HG02970 (cell line): ENCODE measurements at regions not wholly inside any gene's neighbourhood (a gene's known extent, or its start where the extent isn't known, plus 50 kb on each side); places are given as distances from the start of the nearest gene placed in this dataset.

ENCODE experiments used
- ATAC-seq: cut with Tn5 transposase; IDR thresholded peaks from one replicate; pipeline ENCODE4 v1.9.1; 2021; ENCODE audit warnings: mild to moderate bottlenecking, moderate library complexity, moderate number of reproducible peaks; ENCODE audit not compliant: unreplicated experiment, low FRiP score

DNA sequence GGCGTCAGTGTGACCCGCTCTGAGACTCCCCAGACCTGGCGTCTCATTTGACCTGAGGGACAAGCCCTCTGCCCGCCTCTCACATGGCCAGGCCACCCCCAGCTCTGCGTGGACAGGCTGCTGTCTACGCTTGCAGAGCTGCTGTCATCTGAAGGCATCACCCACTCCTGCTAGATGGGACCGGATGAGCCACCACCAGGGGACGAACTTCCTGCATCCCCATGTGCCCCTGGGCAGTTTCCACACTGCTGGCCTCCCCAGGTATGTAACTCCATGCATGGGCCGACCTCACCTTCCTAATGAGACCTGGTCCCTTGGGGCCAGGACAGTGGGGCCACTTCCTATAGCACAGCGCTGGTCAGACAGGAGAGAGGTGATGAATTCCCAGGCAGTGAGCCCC lies 121.5 kb downstream of the PSMG1 start:
- ATAC-seq, result no peak

DNA sequence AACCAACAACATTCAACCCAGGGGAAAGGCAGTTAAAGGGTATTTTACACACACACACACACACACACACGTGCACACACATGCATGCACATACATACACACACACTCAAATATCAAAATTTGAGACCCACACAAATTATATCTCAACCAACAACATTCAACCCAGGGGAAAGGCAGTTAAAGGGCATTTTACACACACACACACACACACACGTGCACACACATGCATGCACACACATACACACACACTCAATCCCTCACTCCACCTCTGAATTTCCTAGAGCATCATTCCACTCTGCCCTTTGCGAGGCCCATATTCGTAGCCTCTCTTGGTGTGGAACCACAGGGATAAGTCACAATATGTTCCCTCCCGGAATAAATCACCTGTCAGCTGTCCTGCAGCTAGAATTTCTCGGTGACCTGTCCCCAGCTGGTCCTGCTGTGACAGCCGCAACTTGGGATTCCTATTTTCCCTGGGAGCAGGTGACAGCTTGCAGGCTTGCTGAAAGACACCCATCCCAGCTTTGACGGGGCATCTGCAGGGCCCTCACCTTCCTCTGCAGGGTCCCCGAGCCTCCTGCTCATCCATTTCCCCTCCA lies 122.7 kb downstream of the PSMG1 start:
- ATAC-seq, result no peak

DNA sequence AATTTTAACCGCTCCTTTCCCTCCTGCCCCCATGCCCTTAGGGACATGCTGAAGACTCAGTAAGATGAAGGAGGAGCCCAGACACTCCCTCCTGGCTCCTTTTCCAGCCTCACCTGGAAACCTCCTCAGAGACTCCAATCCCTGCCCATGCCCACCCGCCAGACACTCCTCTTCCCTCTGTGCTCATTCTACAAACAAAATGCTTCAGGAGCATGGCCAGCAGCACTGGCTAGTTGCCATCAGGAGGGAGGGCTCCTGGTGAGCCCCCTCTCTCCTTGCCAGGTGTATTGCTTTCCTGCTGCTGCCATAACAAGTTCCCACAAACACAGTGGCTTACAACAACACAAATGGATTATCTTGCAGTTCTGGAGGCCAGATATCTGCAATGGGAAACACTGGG lies 126.1 kb downstream of the PSMG1 start:
- ATAC-seq, result no peak

DNA sequence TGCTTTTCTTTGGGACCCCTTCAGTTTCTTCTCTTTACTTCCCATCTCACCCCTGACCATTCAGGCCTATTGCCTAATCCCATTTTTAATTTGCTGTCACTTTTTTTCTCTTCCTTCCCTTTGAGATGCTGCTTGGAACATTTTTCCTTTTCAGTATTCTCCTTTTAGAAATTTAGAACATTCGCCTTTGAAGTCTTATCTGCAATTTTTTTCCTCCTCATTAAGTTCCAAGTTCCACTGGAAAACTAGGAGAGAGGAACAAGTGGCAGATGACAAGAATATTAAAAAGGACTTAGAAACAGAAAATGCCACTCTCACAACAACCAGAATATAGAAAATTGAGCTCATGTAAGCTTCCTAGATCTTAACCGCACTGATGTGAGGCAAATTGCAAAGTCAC lies 126.6 kb downstream of the PSMG1 start:
- ATAC-seq, result no peak

DNA sequence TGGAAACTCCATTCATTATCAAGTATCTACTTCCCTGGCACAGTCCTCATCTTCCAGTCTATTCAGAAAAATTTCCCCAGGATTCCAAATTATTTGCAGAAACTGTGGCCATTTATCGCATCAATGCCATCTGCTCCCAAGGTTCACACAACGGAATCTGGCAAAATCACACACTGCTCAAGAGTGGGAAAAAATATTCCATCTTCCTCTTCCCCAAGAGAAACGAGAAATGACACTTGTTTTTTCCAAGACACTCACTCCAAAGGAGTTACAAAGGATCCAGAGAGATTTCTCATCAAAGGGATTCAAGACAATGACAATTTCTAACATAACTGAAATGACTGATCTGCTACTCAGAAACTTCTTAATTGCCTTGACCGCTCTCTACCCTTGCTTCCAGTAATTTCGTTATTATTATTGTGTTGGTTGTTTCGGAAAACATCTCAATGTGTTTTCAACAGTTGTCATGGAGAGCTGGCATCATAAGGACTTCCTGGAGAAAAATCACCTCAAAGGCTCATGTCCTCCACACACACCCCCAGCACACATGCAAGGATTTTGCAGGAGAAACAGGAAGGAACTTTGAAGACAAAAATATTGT lies 128.0 kb downstream of the PSMG1 start:
- ATAC-seq, result no peak

DNA sequence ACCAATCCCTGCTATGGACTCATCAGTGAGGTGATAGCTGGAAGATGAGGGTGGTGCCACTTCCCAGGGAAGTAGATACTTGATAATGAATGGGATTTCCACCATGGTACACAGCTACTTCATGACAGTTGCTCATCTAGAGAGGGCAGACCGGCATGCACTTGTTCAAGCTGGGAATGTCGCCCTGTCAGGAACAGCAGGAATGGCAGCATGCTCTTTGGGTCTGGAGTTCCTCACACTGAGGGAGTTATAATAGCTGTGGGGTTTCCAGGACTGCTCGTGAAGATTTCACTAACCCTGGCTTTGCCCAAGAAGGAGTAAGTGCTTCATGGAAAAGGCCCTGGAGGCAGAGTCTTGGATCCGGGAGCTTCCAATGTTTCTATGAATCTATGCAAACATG lies 129.2 kb downstream of the PSMG1 start:
- no peak for ATAC-seq

DNA sequence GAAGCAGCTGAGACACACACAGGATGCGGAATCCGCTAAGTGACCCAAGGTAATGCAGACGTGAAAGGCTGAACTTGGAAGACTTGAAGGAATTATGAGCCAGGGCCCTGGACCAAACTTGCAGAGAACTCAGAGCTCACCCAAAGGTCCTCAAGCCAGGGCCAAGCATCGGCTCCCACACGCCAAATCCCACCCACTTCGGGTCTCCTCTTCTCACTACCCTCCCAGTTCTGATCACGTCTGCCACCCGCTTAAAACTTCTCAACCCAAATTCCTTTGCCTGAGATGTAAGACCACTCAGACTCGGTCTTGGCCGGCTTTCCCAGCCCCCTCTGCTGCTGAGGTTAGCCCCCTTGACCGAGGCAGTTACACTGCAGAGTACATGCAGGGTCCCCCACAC lies 130.1 kb downstream of the PSMG1 start:
- no peak for ATAC-seq

DNA sequence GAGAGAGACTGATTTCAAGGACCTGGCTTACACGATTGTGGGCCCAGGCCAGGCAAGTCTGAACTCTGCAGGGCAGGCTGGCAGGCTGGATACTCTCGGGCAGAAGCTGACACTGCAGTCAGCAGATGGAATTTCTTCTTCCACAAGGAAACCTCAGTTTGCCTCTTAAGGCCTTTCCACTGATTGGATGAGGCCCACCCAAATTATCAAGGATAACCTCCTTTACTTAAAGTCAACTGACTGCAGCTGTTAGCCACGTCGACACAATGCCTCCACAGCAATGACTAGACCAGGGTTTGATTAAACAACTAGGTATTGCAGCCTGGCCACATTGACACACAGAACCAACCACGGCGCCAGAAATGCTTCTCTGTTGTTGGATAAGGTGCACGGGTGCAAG lies 130.5 kb downstream of the PSMG1 start:
- no peak for ATAC-seq

DNA sequence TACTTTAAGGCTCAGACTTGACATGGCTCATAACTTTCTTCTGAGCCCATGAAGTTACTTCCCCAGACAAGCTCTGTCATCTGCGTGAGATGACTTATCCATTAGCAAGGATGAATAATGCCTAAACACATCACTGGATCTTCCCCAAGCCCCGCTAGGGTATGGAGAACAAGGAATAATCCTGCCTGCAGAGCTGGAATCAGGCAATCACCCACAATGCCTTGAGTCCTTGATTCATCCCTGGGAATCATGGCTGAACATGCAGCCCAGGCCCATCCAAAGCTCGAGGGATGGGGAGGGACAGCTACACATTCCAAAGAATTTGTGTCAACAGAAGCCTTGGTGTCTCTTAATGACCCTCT lies 131.7 kb downstream of the PSMG1 start:
- ATAC-seq, result no peak

DNA sequence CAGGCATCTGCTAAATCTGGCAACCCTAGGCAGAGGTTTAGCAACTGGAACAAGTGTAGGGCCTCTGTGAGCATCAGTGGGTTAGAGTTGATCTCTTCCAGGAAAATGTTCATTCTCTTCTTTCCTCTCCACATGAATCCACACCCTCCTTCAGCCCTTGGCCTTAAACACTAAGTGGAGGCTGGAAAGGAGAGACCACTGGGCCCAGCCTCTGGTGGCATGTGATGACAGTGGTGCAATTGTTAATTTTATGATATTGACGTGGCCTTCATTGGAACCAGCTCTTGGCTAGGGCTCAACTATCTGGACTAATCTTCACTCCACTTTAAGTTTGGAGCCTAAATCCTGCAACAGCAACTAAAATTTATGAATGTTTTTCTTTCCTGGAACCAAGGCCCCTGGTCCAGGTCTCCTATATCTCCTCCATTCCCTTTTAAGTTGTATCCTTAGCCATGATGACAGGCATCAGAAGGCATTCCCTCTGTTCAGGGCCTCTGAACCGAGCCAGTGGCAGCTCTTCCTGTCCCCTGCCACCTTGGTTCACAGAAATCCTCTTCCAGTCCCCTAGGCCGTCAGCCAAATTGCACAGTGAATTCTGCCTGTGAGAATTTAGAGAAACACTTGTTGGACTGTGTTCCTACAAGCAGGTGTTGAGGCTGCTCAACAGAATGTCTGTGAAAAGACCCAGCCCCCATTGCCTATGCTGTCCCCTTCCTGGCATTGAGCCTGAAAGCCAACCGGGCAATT lies 132.2 kb downstream of the PSMG1 start:
- no peak for ATAC-seq

DNA sequence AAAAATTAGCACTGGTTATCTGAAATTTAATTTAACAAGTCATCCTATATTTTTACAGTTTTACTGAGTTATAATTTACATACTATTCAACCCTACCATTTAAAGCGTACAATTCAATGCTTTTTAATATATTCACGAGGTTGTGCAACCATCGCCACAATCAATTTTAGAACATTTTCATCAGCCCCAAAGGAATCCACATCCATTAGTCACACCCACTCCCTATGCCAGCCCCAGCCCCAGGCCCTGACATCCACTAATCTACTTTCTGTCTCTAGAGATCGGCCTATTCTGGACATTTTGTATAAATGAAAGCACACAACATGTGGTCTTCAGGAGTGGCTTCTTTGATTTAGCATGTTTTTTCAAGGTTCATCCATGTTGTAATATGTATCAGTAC lies 134.7 kb downstream of the PSMG1 start:
- no peak for ATAC-seq

DNA sequence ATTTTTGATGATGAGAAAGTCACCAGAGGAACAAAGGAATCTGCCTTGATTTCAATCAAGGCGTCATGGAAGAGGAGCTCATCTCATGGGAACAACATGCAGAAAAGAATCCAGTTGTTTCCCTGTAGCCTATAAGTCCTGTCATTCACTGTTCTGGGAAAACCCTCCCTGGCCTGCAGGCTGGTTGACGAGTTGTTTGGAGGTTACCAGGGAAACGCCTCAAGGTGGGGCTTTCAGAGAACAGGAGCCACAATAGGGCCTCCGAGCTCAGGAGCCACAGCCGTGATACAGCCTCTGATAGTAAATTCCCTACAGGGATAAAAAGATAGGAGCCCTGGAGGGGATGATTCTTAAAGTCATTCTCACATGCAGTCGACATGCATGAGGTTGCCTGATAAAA lies 135.2 kb downstream of the PSMG1 start:
- no peak for ATAC-seq

DNA sequence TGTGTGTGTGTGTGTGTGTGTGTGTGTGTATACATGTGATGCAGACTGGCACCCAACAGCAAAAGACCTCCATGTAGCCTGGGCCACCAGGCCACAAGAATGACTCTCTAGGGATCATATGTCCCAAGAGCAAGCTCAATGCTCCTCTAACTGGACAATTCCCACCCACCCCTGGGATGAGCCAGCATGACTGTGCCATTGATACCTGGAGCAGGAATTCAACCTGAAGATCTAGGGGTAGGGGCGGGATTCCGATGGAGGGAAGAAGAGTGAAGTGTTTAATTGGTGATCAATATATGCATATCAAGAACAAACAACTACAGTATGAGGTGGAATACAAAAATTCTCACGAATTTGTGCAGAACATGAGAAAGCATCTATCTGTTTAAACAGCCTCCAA lies 136.2 kb downstream of the PSMG1 start:
- no peak for ATAC-seq

DNA sequence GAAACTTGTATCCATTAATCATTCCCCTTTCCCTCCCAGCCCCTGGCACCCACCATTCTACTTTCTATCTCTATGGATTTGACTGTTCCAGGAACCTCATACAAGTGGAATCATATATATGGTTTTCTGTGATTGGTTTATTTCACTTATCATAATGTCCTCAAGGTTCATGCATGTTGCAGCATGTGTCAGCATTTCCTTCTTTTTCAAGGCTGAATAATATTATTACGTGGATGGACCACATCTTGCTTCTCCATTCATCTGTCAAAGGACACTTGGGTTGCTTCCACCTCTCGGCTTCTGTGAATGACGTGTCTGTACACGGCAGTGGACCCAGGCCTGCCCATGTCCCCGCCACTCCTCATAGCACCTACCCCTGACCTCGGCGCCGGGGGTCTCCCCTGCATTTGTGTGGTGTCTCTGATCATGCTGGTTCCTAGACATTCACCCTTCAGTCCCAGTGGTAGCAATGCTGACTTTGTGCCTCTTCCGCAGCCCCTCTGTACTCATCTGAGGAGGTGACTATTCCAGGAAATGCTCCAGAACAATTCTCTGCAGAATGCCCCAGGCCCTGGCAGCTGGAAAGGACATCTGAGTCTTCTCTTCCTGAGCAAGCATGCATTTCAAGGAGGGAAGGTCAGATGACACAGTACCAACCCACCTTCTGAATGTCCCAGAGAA lies 136.9 kb downstream of the PSMG1 start:
- no peak for ATAC-seq

DNA sequence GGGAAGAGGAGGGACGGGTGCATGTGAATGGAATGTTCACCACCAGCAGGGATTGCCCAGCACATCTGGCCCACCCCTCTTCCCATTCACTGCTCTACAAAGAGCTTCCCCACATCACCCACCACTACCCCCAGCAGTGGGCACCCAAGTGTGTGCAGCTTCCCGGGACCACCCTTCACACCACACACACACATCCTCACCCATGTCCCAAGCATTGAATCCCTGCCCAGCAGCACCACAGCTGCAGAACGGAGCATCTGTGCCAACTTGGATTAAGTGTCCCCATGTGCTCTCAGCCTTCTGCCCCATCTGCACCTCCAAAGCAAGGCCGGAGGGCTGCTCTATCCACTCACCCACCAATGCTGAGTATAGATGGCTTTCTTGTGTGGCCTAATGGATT lies 141.4 kb downstream of the PSMG1 start:
- no peak for ATAC-seq

DNA sequence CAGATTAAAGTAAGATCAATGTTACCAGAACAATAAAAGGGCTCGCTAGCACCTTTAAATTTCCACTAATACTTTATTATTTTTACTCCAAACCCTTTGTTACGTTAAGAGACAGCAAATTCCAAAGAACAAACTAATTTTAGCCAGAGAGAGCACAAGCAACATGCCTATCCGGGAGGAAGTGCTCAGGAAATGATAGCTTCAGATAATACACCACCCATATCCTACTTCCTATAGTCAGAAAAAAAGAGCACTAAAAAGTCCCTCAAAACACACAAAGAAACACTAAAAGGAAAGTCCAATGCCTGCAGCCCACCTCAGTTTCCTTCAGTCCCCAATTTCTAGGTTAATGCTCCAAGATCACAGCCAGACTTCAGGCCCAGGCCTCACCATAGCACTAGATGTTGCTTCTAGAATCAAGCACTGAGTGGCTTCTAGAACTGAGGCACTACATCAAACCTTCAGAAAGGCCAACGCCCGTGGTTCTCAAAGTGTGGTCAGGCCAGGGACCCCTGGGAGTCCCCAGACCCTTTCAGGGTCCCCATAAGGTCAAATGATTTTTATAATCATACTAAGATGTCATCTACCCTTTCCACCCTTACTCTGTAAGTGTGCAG lies 142.6 kb downstream of the PSMG1 start:
- ATAC-seq, result no peak

DNA sequence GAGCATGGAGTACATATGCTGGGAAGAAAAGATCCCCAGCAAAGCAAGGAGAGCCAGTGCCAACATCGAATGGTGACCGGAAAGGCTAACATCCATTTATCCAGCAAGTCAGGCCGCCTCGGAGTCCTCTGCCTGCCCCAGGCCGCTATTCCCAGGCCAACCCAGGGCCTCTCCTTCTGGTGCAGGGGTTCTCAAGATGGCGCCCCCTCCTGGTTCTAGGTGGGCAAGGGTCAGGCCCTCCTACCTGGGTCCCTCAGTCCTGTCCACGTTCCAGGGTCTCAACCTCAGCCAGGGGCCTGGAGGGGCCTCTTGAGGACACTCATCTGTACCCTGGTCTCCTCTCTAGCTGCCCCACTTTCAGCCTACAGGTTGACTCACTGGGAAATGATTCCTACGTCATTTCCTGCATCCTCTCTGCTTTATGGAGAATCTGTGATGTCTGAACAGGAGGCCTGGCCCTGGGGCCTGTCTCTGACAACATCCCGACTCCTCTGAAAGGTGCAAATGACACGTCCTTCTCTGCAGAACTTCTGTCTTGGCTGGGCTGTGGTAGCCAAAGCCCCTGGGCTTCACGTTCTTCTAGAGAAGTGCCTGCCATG lies 145.3 kb downstream of the PSMG1 start:
- ATAC-seq, result no peak

DNA sequence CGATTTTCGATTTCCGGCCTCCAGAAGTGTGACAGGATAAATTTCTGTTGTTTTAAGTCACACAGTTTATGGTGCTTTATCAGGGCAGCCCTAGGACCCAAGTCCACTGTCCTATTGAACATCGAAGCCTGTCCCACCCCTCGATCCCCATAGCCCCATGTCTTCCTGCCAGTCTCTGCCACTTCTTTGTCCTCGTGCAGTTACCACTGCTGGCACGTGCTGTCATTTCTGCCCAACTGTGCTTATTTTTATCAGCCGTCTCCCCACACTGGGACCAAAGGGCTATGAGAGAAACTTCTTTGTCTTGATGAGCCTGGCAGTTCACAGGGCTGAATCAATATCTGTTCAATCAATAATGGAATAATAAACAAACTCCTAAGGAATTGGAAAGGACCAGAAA lies 146.7 kb downstream of the PSMG1 start:
- ATAC-seq, result no peak

DNA sequence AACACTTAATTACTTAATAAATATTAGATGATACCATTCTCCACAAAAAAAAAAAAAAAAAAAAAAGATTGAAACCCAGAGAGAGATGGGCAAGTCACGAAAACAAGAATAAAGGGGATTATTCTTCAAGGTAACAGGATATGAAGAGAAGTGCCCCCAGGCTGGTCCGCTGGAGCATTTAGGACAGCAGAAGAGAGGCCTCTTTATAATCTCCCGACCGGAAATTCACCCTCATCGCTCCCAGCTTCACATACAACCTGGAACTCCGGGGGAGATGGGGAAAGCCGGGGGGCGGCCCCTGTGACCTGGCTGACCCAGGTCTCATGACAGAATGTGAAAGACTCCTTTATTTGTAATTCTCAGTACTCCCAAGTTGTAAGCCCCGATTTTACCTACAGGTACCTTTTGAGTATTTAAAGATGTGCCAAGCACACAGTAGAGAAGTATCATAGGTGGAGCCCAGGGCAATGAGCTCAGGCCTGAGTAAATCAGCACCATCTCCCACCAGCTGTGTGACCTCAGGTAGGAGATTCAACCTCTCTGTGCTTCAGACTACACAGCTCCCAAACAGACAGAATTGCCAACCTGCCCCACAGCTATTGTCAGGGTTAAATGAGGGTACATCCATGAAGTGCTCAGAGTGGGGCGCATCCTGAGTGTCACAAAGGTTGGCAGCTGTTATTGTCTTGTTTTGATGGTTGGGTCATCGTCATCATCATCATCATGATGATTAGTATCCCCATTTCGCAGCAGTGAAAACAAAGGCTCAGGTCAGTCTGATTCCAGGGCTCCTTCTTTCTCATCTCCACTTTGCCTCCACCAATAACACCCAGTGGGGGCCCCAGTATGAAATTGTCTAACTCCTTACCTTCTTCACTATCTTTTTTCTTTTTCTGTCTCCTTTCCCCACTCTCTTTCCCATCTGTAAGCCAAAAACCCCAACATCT lies 148.4 kb downstream of the PSMG1 start:
- no peak for ATAC-seq
